GM12875 (cell line): ENCODE measurements at regions not wholly inside any gene's neighbourhood (a gene's known extent, or its start where the extent isn't known, plus 50 kb on each side); places are given as distances from the start of the nearest gene placed in this dataset.

ENCODE experiments used
- H3K4me3 ChIP-seq: one replicate; pipeline ENCODE4 v1.5.1; 2011; ENCODE audit warnings: low read depth, low read length, control low read depth
- TF ChIP-seq, protein P1 (sequence below): IDR thresholded peaks from 2 replicates; pipeline ENCODE4 v1.5.1; 2011; ENCODE audit warnings: low read depth, mild to moderate bottlenecking, control low read depth, inconsistent platforms, low read length, moderate library complexity, borderline replicate concordance; ENCODE audit not compliant: insufficient read depth

GRCh38 chr12:108394196-108394595, 55.1 kb upstream of the CMKLR1 start:
- H3K4me3 ChIP-seq, result no peak overlapping the region
- TF ChIP-seq, protein P1, sequence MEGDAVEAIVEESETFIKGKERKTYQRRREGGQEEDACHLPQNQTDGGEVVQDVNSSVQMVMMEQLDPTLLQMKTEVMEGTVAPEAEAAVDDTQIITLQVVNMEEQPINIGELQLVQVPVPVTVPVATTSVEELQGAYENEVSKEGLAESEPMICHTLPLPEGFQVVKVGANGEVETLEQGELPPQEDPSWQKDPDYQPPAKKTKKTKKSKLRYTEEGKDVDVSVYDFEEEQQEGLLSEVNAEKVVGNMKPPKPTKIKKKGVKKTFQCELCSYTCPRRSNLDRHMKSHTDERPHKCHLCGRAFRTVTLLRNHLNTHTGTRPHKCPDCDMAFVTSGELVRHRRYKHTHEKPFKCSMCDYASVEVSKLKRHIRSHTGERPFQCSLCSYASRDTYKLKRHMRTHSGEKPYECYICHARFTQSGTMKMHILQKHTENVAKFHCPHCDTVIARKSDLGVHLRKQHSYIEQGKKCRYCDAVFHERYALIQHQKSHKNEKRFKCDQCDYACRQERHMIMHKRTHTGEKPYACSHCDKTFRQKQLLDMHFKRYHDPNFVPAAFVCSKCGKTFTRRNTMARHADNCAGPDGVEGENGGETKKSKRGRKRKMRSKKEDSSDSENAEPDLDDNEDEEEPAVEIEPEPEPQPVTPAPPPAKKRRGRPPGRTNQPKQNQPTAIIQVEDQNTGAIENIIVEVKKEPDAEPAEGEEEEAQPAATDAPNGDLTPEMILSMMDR, result no peak

DNA sequence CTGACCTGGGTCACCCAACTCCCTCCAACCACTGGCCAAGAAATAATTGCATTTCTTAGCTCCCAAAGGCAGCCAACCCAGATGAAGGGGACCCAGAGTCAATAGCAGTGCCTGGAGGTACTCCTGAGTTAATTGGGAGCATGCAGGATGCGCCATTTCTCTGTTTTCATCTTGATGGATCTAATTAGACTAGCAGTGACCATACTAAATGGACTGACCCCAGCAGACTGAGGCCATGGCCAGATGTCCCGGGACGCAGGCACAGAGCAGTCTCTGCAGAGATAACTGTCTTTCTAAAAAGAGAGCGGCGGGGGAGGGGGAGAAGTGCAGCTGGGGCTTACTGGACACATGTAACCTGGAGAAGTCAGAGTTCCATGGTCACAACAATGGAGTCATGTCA, 53.2 kb upstream of the CMKLR1 start:
- TF ChIP-seq, protein P1, result no peak

DNA sequence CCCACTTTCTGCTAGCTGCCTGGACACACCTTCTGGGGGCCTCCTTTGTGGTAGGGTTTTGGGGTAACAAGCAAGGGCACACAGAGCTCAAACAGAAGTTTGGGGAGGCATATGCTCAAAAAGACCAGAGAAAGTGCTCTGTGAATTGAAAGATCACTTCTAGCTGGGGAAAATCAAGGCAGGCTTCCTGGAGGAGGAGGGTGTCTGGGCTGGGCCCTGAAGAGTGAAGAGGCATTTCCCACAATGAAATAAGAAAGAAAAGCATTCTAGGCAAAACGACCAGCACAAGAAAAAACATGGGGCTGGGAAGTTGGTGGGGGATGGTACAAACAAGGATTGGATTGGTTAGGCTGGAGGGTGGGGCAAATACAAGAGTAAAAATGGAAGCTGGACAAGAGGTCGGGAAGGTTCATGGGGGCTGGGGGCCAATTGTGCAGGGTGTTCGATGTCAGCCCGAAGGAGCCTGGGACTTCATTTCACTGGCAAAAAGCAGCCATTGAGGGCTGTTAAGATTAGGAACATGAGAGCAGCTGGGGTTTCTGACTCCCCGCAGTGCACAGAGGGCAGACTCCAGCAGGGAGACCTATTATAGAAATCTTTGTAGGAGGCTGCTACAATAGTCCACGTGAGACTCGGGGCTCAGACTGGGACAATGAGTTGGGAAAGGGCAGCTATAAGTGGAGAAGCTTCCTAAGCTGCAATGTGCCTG, 51.5 kb upstream of the CMKLR1 start:
- TF ChIP-seq, protein P1, result no peak
- no peak overlapping the region for H3K4me3 ChIP-seq

More for the DNA sequence above, 53.2 kb upstream of the CMKLR1 start:
- H3K4me3 ChIP-seq, result no peak overlapping the region

GRCh38 chr12:108389544-108389943, 50.4 kb upstream of the CMKLR1 start:
- no peak overlapping the region for H3K4me3 ChIP-seq
- TF ChIP-seq, protein P1, result no peak
